ENCODE measurements at regions not wholly inside any gene's neighbourhood (a gene's known extent, or its start where the extent isn't known, plus 50 kb on each side); places are given as distances from the start of the nearest gene placed in this dataset.

GRCh38 chr4:63440236-63440635 lies 969.0 kb downstream of the TECRL start:
- TF ChIP-seq TAF1 (IDR thresholded peaks at IDR 0.05; ENCODE audit: borderline replicate concordance, low read depth, low read length), result no peak
- TF ChIP-seq, protein P1, sequence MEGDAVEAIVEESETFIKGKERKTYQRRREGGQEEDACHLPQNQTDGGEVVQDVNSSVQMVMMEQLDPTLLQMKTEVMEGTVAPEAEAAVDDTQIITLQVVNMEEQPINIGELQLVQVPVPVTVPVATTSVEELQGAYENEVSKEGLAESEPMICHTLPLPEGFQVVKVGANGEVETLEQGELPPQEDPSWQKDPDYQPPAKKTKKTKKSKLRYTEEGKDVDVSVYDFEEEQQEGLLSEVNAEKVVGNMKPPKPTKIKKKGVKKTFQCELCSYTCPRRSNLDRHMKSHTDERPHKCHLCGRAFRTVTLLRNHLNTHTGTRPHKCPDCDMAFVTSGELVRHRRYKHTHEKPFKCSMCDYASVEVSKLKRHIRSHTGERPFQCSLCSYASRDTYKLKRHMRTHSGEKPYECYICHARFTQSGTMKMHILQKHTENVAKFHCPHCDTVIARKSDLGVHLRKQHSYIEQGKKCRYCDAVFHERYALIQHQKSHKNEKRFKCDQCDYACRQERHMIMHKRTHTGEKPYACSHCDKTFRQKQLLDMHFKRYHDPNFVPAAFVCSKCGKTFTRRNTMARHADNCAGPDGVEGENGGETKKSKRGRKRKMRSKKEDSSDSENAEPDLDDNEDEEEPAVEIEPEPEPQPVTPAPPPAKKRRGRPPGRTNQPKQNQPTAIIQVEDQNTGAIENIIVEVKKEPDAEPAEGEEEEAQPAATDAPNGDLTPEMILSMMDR (IDR thresholded peaks at IDR 0.05), result no peak
- TF ChIP-seq TEAD4 (IDR thresholded peaks at IDR 0.05; ENCODE audit: borderline replicate concordance, insufficient read depth), result no peak
- no peak for TF ChIP-seq EP300 (IDR thresholded peaks at IDR 0.05; ENCODE audit: borderline replicate concordance in 1 of 2, low read depth in 1 of 2, low read length in 1 of 2)
- TF ChIP-seq YY1 (IDR thresholded peaks at IDR 0.05; ENCODE audit: low read depth), result no peak
- no peak for TF ChIP-seq PBX3 (IDR thresholded peaks at IDR 0.05)
- no peak for TF ChIP-seq GABPA (IDR thresholded peaks at IDR 0.05; ENCODE audit: low read depth)
- no peak for TF ChIP-seq RAD21 (IDR thresholded peaks at IDR 0.05; ENCODE audit: low read length)
